Effector CD8-positive, alpha-beta T cell (primary cell): ENCODE measurements at regions not wholly inside any gene's neighbourhood (a gene's known extent, or its start where the extent isn't known, plus 50 kb on each side); places are given as distances from the start of the nearest gene placed in this dataset.

Experiments
- DNase-seq: peaks from one replicate; lab custom pipeline; 2025; lab: John Stamatoyannopoulos, UW

- DNase-seq: no peak
These were observed 790.8 kb downstream of the BRINP1 start for GRCh38 chr9:118578467-118578866.

DNA sequence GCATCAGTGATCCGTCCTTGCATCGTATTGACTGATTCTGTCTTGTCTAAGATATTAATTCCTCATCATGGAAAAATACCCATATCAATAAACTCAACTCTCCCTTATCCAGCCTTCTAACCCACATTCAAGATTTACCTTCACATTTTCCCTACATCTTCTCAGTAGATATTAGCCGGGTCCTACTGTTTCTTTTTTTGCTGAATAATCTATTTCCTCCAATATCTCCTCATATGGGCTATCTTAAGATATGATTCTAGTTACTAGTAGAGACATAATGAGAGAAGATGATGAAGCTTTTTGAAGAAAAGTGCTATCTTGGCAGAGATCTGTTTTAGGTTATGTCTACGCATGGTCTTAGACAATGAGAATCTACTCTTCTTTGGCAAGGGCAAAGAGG lies 785.8 kb downstream of the BRINP1 start:
- no peak for DNase-seq

DNA sequence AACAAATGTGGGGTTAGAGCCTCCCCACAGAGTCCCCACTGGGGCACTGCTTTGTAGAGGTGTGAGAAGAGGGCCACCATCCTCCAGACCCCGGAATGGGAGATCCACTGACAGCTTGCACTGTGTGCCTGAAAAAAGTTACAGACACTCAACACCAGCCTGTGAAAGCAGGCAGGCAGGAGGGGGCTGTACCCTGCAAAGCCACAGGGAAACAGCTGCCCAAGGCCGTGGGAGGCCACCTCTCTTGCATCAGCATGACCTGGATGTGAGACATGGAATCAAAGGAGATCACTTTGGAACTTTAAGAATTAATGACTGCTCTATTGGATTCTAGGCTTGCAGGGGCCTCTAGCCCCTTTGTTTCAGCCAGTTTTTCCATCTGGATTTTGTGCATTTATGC lies 782.3 kb downstream of the BRINP1 start:
- DNase-seq: no peak

DNA sequence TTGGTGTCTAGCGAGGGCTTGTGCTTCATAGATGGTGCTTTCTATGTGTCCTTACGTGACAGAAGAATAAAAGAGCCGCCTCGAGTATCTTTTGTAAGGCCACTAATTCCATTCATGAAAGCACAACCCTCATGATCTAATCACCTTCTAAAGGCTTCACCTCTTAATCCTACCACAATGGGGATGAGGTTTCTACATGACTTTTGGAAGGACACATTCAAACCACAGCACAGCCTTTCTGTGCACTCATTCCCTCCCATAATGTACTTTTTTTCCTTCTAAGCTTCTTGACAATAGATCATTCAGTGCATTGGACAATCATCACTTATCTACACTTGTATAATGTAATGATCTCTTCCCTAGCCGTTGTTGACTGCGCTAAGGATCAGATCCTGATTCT lies 774.8 kb downstream of the BRINP1 start:
- no peak for DNase-seq

GRCh38 chr9:118595719-118596305 lies 773.4 kb downstream of the BRINP1 start:
- DNase-seq: no peak

DNA sequence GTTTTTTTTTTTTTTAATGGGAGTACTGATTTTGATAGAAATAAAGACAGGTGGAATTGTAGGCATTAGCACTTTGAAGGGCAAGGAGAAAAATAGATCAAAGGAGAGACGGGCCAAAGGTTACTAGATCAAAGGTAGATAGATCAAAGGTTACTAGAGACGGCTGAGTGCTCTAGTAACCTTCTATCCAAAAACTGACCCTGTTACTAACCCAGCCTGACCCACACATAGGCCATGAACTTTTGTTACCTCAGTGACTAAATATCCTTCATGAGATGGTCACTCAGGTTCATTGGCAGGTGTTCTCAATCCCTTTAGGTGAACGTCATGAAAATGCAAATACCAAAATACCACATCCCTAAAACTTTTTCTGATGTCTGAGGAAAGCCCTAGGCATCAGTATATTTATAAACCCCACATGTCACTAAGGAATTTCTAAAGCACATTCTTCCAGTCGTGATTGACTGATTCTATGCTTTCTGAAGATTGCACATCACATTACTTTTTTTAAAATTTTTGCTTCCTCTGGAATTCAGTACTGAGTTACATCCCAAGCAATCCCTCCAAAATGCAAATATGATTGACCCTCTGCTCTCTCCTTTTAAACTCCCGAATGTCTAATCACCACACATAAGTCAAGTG lies 772.7 kb downstream of the BRINP1 start:
- DNase-seq: no peak

GRCh38 chr9:118606668-118607067 lies 762.6 kb downstream of the BRINP1 start:
- no peak for DNase-seq

GRCh38 chr9:118609355-118610044 lies 759.7 kb downstream of the BRINP1 start:
- DNase-seq: no peak

- no peak for DNase-seq
These were observed 757.0 kb downstream of the BRINP1 start for GRCh38 chr9:118612201-118612600.

DNA sequence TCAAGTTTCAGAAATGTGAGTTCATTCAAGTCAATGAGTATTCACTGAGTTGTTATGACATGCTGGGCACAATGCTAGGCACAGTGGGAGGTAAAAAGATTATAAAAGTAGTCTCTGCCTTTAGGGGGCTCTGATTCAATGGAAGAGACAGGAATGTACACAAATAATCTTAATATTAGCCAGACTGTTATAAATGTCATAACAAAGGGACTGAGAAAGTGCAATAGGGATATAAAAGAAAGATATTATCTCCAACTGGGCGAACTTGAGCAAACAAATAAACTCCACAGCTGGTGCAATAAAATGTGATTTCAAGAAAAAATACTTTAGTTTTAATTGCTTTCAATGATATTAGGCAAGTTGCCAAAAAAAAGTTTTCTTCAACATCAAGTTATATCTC lies 755.2 kb downstream of the BRINP1 start:
- DNase-seq: no peak

DNA sequence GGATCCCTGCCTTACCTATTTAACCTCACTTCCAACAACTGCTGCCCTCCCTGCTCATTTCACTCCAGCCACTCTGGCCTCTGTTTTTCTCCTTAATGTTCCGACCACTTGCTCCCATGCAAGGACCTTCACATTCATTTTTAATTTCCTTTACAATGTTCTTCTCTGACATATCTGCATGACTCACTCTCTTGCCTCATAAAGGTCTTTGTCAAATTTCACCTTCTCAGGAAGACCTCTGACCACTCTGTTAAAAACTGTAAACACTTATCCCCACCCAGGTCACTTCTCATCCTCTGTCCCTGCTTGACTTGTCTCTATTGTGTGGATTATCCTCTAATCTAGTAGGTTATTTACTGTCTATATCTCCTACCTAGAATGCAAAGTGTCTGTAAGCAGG lies 751.2 kb downstream of the BRINP1 start:
- no peak for DNase-seq

- DNase-seq: no peak
These were observed 750.4 kb downstream of the BRINP1 start for GRCh38 chr9:118618849-118619248.

GRCh38 chr9:118624608-118625007 lies 744.6 kb downstream of the BRINP1 start:
- no peak for DNase-seq

DNA sequence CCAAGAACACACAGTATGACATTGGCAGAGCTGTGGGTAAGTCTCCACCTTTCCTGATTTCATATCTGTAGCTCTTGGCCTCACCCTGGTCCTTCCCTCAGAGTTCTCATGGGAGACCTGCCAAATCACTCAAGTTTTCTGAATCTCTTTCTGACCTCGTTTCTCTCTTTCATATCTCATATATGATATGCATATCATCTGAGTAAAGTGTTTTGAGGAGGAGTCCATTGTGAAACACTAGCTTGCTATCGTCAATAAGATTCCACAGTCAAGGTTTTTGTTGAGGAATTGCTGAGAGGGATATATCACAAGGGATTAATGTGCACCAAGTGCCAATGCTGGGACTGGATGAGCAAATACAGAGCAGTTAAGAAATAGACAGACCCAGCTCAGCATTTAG lies 739.2 kb downstream of the BRINP1 start:
- DNase-seq: no peak

- no peak for DNase-seq
These were observed 738.2 kb downstream of the BRINP1 start for GRCh38 chr9:118630931-118631595.

- DNase-seq: no peak
These were observed 737.3 kb downstream of the BRINP1 start for GRCh38 chr9:118631956-118632355.

DNA sequence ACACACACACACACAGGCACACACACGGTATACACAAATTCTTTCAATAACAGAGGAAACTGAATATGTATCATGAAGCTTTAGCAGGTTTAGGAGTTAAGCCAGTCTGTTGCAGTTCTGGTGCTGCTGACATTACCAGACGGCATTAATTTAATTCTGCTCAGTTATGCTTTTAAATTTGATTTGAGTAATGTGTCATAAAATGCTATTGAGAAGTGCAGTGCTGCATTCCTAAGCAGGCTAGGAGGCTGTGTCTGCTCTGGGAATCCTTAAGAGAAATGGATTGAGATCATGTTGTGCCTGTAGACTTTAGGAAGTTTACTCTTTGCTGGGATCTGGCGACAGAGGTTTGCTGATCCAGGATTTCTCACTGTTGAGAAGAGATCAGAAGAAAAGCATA lies 733.8 kb downstream of the BRINP1 start:
- DNase-seq: no peak

DNA sequence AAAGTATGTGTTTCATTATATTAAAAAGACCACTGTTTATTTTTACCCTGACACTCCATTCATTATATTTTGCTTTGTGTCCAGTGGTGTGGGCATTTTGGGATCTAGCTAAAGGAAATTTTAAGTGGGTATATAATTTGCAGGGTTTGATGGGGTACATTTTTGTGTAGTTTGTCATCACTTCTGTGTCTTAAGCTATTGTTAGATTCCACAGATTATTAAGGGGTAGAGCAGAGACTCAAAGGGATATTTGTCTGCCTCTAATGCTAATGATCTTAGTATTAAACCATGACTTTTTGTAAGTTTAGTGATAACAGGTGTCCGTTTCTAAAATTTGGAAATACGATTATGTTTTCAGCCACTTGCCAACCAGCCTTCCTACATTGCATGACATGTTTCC lies 731.6 kb downstream of the BRINP1 start:
- no peak for DNase-seq

GRCh38 chr9:118640836-118641560 lies 728.2 kb downstream of the BRINP1 start:
- no peak for DNase-seq

GRCh38 chr9:118643118-118643517 lies 726.1 kb downstream of the BRINP1 start:
- no peak for DNase-seq

GRCh38 chr9:118644066-118644465 lies 725.2 kb downstream of the BRINP1 start:
- no peak for DNase-seq

- DNase-seq: no peak
These were observed 721.9 kb downstream of the BRINP1 start for GRCh38 chr9:118647331-118647730.
